SU-DHL-6 (cell line): ENCODE measurements at regions not wholly inside any gene's neighbourhood (a gene's known extent, or its start where the extent isn't known, plus 50 kb on each side); places are given as distances from the start of the nearest gene placed in this dataset.

Experiments used
- CTCF ChIP-seq: fragments of 200-600 bp; sonication (generic); IDR thresholded peaks from one replicate; pipeline ENCODE4 v1.5.1; 2017; ENCODE audit warnings: antibody characterized with exemption, mild to moderate bottlenecking, low read length, moderate library complexity; ENCODE audit not compliant: insufficient read depth, poor library complexity, severe bottlenecking
- EZH2phosphoT487 ChIP-seq: fragments of 200-600 bp; sonication (generic), shearing (Covaris generic); conservative IDR thresholded peaks from 2 replicates; pipeline ENCODE4 v1.6.1; 2018; ENCODE audit warnings: mild to moderate bottlenecking, antibody characterized with exemption, low read length, moderate library complexity, mixed read lengths

DNA sequence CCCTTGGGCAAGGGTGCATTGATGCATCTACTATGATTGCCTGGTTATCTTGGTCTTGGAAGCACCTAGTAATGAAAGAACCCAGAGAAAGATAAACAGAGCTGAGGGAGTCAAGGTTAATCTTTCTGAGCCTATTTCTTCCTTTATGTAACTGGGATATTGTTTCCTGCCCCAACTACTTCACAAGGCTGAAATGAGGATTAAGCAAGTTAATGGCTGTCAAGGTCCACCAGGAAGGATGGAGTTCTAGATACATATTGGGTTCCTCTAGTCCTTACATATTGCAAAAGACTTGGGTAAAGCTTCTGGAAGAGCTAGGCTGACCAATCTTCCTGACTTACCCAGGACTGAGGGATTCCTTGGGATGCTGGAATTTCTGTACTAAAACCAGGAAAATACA is 589.8 kb downstream of the INSC start:
- no peak for TF ChIP-seq CTCF
- no peak for TF ChIP-seq EZH2phosphoT487
